ENCODE measurements at regions not wholly inside any gene's neighbourhood (a gene's known extent, or its start where the extent isn't known, plus 50 kb on each side); places are given as distances from the start of the nearest gene placed in this dataset.
A peak's percentile ranks its signal among the peaks of the same experiment; 100 is the strongest.

GRCh38 chr20:57869291-57869950 lies 159.6 kb upstream of the PMEPA1 start:
- DNase-seq (peak in 1 of 35 experiments; percentile 19), ATAC-seq (replicated peaks in 1 of 4) (no peak)
- H3K4me3 ChIP-seq (ENCODE audit: control insufficient read depth in 1 of 2, extremely low read depth in 1 of 2, low read length in 1 of 2), result no peak overlapping the region
- H3K4me3 Mint-ChIP-seq, result no peak overlapping the region
- ChIA-PET POLR2A (no interaction called here), CTCF (no interaction called here)
- H3K27ac ChIP-seq (ENCODE audit: low read length), result no peak overlapping the region
- H3K27me3 ChIP-seq (replicated peaks in 1 of 2; ENCODE audit: control insufficient read depth in 2 of 2, extremely low read depth in 1 of 2, insufficient read depth in 2 of 2, low read length in 1 of 2), result peaks cover 0 to 50% of the 10 kb centered on the region in 2 experiments
- peaks cover 12 to 19% (median 19%) of the 10 kb centered on the region in 3 donors for H3K4me1 Mint-ChIP-seq
- H3K36me3 ChIP-seq (ENCODE audit: control insufficient read depth in 2 of 2, extremely low read depth in 1 of 2, insufficient read depth in 1 of 2, low read length in 1 of 2), result no peaks in the 10 kb centered on the region
- H3K9me3 Mint-ChIP-seq, result no peaks in the 10 kb centered on the region
- peaks cover 4 to 40% of the 10 kb centered on the region in 2 donors for H3K27me3 Mint-ChIP-seq
- no peak overlapping the region for H3K27ac Mint-ChIP-seq
- no peaks in the 10 kb centered on the region for H3K36me3 Mint-ChIP-seq
- no peaks in the 10 kb centered on the region for H3K4me1 ChIP-seq (ENCODE audit: control insufficient read depth in 1 of 2, extremely low read depth in 1 of 2, insufficient read depth in 2 of 2, low read length in 2 of 2)
- WGBS (ENCODE audit: insufficient coverage), result 80% methylated on average over 5 of the region's 10 CpGs
- no peaks in the 10 kb centered on the region for H3K9me3 ChIP-seq

- Histone ChIP-seq H3K4me1 (ENCODE audit: control insufficient read depth in 1 of 2, extremely low read depth in 1 of 2, insufficient read depth in 2 of 2, low read length in 2 of 2) (no peaks in the 10 kb centered on the region), H3K36me3 (ENCODE audit: control insufficient read depth in 2 of 2, extremely low read depth in 1 of 2, insufficient read depth in 1 of 2, low read length in 1 of 2) (no peaks in the 10 kb centered on the region), H3K9me3 (no peaks in the 10 kb centered on the region), H3K27ac (ENCODE audit: low read length) (no peak overlapping the region), H3K4me3 (ENCODE audit: control insufficient read depth in 1 of 2, extremely low read depth in 1 of 2, low read length in 1 of 2) (no peak overlapping the region), H3K27me3 (replicated peaks in 1 of 2; ENCODE audit: control insufficient read depth in 2 of 2, extremely low read depth in 1 of 2, insufficient read depth in 2 of 2, low read length in 1 of 2) (peaks cover 0 to 50% of the 10 kb centered on the region in 2 experiments)
- ChIA-PET POLR2A (interaction anchor here in 1 of 2 donors (0.5 to 0.8 kb wide), 2 partner anchors 97 to 563 kb away, joined by 4 to 10 read pairs; no protein-coding TSS in a partner anchor), CTCF (no interaction called here)
- Mint-ChIP-seq H3K36me3 (no peaks in the 10 kb centered on the region), H3K27ac (no peak overlapping the region), H3K27me3 (peaks cover 4 to 42% of the 10 kb centered on the region in 2 donors), H3K4me3 (no peak overlapping the region), H3K4me1 (peaks cover 12 to 19% (median 19%) of the 10 kb centered on the region in 3 donors), H3K9me3 (no peaks in the 10 kb centered on the region)
- DNase-seq, result peak in 1 of 35 experiments; percentile 14
- whole genome bisulfite sequencing (ENCODE audit: insufficient coverage), result 78% methylated on average over 15 of the region's 15 CpGs
- ATAC-seq (replicated peaks in 1 of 4), result no peak
These were observed 158.5 kb upstream of the PMEPA1 start for GRCh38 chr20:57868310-57868709.

GRCh38 chr20:57867807-57868206 lies 158.0 kb upstream of the PMEPA1 start:
- WGBS (ENCODE audit: insufficient coverage), result 64% methylated on average over 2 of the region's 2 CpGs
- CTCF ChIA-PET, result no interaction called here

GRCh38 chr20:57867181-57867803 lies 157.5 kb upstream of the PMEPA1 start:
- POLR2A ChIA-PET, result no interaction called here
- Histone ChIP-seq H3K4me1 (ENCODE audit: control insufficient read depth in 1 of 2, extremely low read depth in 1 of 2, insufficient read depth in 2 of 2, low read length in 2 of 2) (no peaks in the 10 kb centered on the region), H3K27me3 (replicated peaks in 1 of 2; ENCODE audit: control insufficient read depth in 2 of 2, extremely low read depth in 1 of 2, insufficient read depth in 2 of 2, low read length in 1 of 2) (peaks cover 0 to 43% of the 10 kb centered on the region in 2 experiments), H3K4me3 (ENCODE audit: control insufficient read depth in 1 of 2, extremely low read depth in 1 of 2, low read length in 1 of 2) (no peak overlapping the region), H3K9me3 (no peaks in the 10 kb centered on the region), H3K36me3 (ENCODE audit: control insufficient read depth in 2 of 2, extremely low read depth in 1 of 2, insufficient read depth in 1 of 2, low read length in 1 of 2) (no peaks in the 10 kb centered on the region), H3K27ac (ENCODE audit: low read length) (no peak overlapping the region)
- DNase-seq, result peak in 1 of 35 experiments; percentile 4
- no peak overlapping the region for H3K4me3 Mint-ChIP-seq
- no peaks in the 10 kb centered on the region for H3K9me3 Mint-ChIP-seq
- H3K4me1 Mint-ChIP-seq, result peaks cover 12 to 19% (median 19%) of the 10 kb centered on the region in 3 donors
- ATAC-seq (replicated peaks in 1 of 4), result no peak
- no peaks in the 10 kb centered on the region for H3K36me3 Mint-ChIP-seq
- H3K27me3 Mint-ChIP-seq, result peaks cover 4 to 47% of the 10 kb centered on the region in 2 donors
- CTCF ChIA-PET, result no interaction called here
- 52% methylated on average over 2 of the region's 10 CpGs for WGBS (ENCODE audit: insufficient coverage)
- no peak overlapping the region for H3K27ac Mint-ChIP-seq

More at GRCh38 chr20:57867807-57868206, 158.0 kb upstream of the PMEPA1 start:
- Mint-ChIP-seq H3K9me3 (no peaks in the 10 kb centered on the region), H3K27ac (no peak overlapping the region), H3K4me1 (peaks cover 12 to 19% (median 19%) of the 10 kb centered on the region in 3 donors), H3K4me3 (no peak overlapping the region), H3K36me3 (no peaks in the 10 kb centered on the region), H3K27me3 (peaks cover 4 to 44% of the 10 kb centered on the region in 2 donors)
- DNase-seq, result peak in 1 of 35 experiments; percentile 11
- Histone ChIP-seq H3K4me1 (ENCODE audit: control insufficient read depth in 1 of 2, extremely low read depth in 1 of 2, insufficient read depth in 2 of 2, low read length in 2 of 2) (no peaks in the 10 kb centered on the region), H3K27me3 (replicated peaks in 1 of 2; ENCODE audit: control insufficient read depth in 2 of 2, extremely low read depth in 1 of 2, insufficient read depth in 2 of 2, low read length in 1 of 2) (peaks cover 0 to 46% of the 10 kb centered on the region in 2 experiments), H3K27ac (ENCODE audit: low read length) (no peak overlapping the region), H3K4me3 (ENCODE audit: control insufficient read depth in 1 of 2, extremely low read depth in 1 of 2, low read length in 1 of 2) (no peak overlapping the region), H3K9me3 (no peaks in the 10 kb centered on the region), H3K36me3 (ENCODE audit: control insufficient read depth in 2 of 2, extremely low read depth in 1 of 2, insufficient read depth in 1 of 2, low read length in 1 of 2) (no peaks in the 10 kb centered on the region)
- POLR2A ChIA-PET, result interaction anchor here in 1 of 2 donors (0.5 to 0.8 kb wide), 2 partner anchors 97 to 562 kb away, joined by 4 to 10 read pairs; no protein-coding TSS in a partner anchor
- no peak for ATAC-seq (replicated peaks in 1 of 4)

GRCh38 chr20:57866250-57867106 lies 156.7 kb upstream of the PMEPA1 start:
- no peaks in the 10 kb centered on the region for H3K9me3 Mint-ChIP-seq
- ATAC-seq (replicated peaks in 1 of 4), result no peak
- H3K4me3 Mint-ChIP-seq, result peak overlapping the region in 1 of 3 donors; percentile 5

GRCh38 chr20:57865266-57865665 lies 155.5 kb upstream of the PMEPA1 start:
- no peak for DNase-seq
- H3K4me3 Mint-ChIP-seq, result peak overlapping the region in 1 of 3 donors; percentile 52

More at GRCh38 chr20:57866250-57867106, 156.7 kb upstream of the PMEPA1 start:
- peaks cover 0 to 39% of the 10 kb centered on the region in 2 experiments for H3K27me3 ChIP-seq (replicated peaks in 1 of 2; ENCODE audit: control insufficient read depth in 2 of 2, extremely low read depth in 1 of 2, insufficient read depth in 2 of 2, low read length in 1 of 2)
- no peak for DNase-seq
- Mint-ChIP-seq H3K27ac (no peak overlapping the region), H3K27me3 (peaks cover 4 to 45% of the 10 kb centered on the region in 2 donors), H3K4me1 (peaks cover 12 to 19% (median 19%) of the 10 kb centered on the region in 3 donors), H3K36me3 (no peaks in the 10 kb centered on the region)
- H3K27ac ChIP-seq (ENCODE audit: low read length), result no peak overlapping the region
- 58% methylated on average over 2 of the region's 6 CpGs for WGBS (ENCODE audit: insufficient coverage)
- H3K9me3 ChIP-seq, result no peaks in the 10 kb centered on the region
- no peak overlapping the region for H3K4me3 ChIP-seq (ENCODE audit: control insufficient read depth in 1 of 2, extremely low read depth in 1 of 2, low read length in 1 of 2)
- ChIA-PET POLR2A (no interaction called here), CTCF (no interaction called here)
- no peaks in the 10 kb centered on the region for H3K4me1 ChIP-seq (ENCODE audit: control insufficient read depth in 1 of 2, extremely low read depth in 1 of 2, insufficient read depth in 2 of 2, low read length in 2 of 2)
- H3K36me3 ChIP-seq (ENCODE audit: control insufficient read depth in 2 of 2, extremely low read depth in 1 of 2, insufficient read depth in 1 of 2, low read length in 1 of 2), result no peaks in the 10 kb centered on the region

More at GRCh38 chr20:57865266-57865665, 155.5 kb upstream of the PMEPA1 start:
- no peak for ATAC-seq (replicated peaks in 1 of 4)
- WGBS (ENCODE audit: insufficient coverage), result no CpG with 5 or more reads among the region's 2 CpGs
- Histone ChIP-seq H3K36me3 (ENCODE audit: control insufficient read depth in 2 of 2, extremely low read depth in 1 of 2, insufficient read depth in 1 of 2, low read length in 1 of 2) (no peaks in the 10 kb centered on the region), H3K4me1 (ENCODE audit: control insufficient read depth in 1 of 2, extremely low read depth in 1 of 2, insufficient read depth in 2 of 2, low read length in 2 of 2) (no peaks in the 10 kb centered on the region), H3K9me3 (no peaks in the 10 kb centered on the region), H3K27ac (ENCODE audit: low read length) (no peak overlapping the region), H3K27me3 (replicated peaks in 1 of 2; ENCODE audit: control insufficient read depth in 2 of 2, extremely low read depth in 1 of 2, insufficient read depth in 2 of 2, low read length in 1 of 2) (peaks cover 0 to 31% of the 10 kb centered on the region in 2 experiments), H3K4me3 (ENCODE audit: control insufficient read depth in 1 of 2, extremely low read depth in 1 of 2, low read length in 1 of 2) (no peak overlapping the region)
- no peaks in the 10 kb centered on the region for H3K9me3 Mint-ChIP-seq
- ChIA-PET CTCF (interaction anchor here in 1 of 2 donors (0.7 kb wide), 1 partner anchor 27 kb away, joined by 3 read pairs; no protein-coding TSS in a partner anchor), POLR2A (interaction anchor here in 1 of 2 donors (0.6 kb wide), 1 partner anchor 21 kb away, joined by 3 read pairs; no protein-coding TSS in a partner anchor)
- peaks cover 12 to 19% (median 19%) of the 10 kb centered on the region in 3 donors for H3K4me1 Mint-ChIP-seq
- H3K36me3 Mint-ChIP-seq, result no peaks in the 10 kb centered on the region
- no peak overlapping the region for H3K27ac Mint-ChIP-seq
- H3K27me3 Mint-ChIP-seq, result peaks cover 4 to 36% of the 10 kb centered on the region in 2 donors

Measured in T-cell (primary cell).